Liver (tissue), 3 donors: ENCODE measurements at regions not wholly inside any gene's neighbourhood (a gene's known extent, or its start where the extent isn't known, plus 50 kb on each side); places are given as distances from the start of the nearest gene placed in this dataset.

Experiments
- ATF3 ChIP-seq: IDR thresholded peaks from 2 replicates; pipeline ENCODE4 v1.6.1; 2016; ENCODE audit warnings: antibody characterized with exemption
- EGR1 ChIP-seq, 2 donors: IDR thresholded peaks; 2 replicates each; pipeline ENCODE4 v1.6.1; 2016 to 2018; ENCODE audit warnings: antibody characterized with exemption in 2 of 2, low read depth in 2 of 2
- FOXA1 ChIP-seq: IDR thresholded peaks from 2 replicates; pipeline ENCODE4 v1.6.1; 2016; ENCODE audit warnings: antibody characterized with exemption
- GABPA ChIP-seq, 2 donors: IDR thresholded peaks in 1 of 2; conservative IDR thresholded peaks in 1 of 2; 2 replicates each; pipeline ENCODE4 v1.6.1; 2016; ENCODE audit warnings: antibody characterized with exemption in 2 of 2, mild to moderate bottlenecking in 1 of 2, moderate library complexity in 1 of 2
- JUND ChIP-seq, 2 donors: IDR thresholded peaks; 2 replicates each; pipeline ENCODE4 v1.6.1; 2016; ENCODE audit warnings: antibody characterized with exemption in 2 of 2
- RAD21 ChIP-seq, 2 donors: IDR thresholded peaks; 2 replicates each; pipeline ENCODE4 v1.6.1; 2016; ENCODE audit warnings: antibody characterized with exemption in 2 of 2, mild to moderate bottlenecking in 2 of 2
- SP1 ChIP-seq: IDR thresholded peaks from 2 replicates; pipeline ENCODE4 v1.6.1; 2018; ENCODE audit warnings: antibody characterized with exemption, mild to moderate bottlenecking
- TAF1 ChIP-seq: conservative IDR thresholded peaks from 2 replicates; pipeline ENCODE4 v1.6.1; 2016; ENCODE audit warnings: antibody characterized with exemption, mild to moderate bottlenecking
- YY1 ChIP-seq: IDR thresholded peaks from 2 replicates; pipeline ENCODE4 v1.6.1; 2016; ENCODE audit warnings: antibody characterized with exemption, mild to moderate bottlenecking
- TF ChIP-seq, protein P1 (sequence below): fragments of 150-350 bp; IDR thresholded peaks from 2 replicates; pipeline ENCODE4 v1.5.1; 2017; ENCODE audit warnings: improper control_type of control experiment, low read depth, low read length; ENCODE audit not compliant: missing input control
- TF ChIP-seq, protein P2 (sequence below): IDR thresholded peaks from 2 replicates; pipeline ENCODE4 v1.6.1; 2016; ENCODE audit warnings: antibody characterized with exemption
- TF ChIP-seq, protein P3 (sequence below): IDR thresholded peaks from 2 replicates; pipeline ENCODE4 v1.6.1; 2016; ENCODE audit warnings: antibody characterized with exemption
- donor health status: healthy.
- donor health status: healthy.

- TF ChIP-seq GABPA (IDR thresholded peaks at IDR 0.05 in 1 of 2, conservative IDR thresholded peaks at IDR 0.05 in 1 of 2): no peak
- TF ChIP-seq, protein P1, sequence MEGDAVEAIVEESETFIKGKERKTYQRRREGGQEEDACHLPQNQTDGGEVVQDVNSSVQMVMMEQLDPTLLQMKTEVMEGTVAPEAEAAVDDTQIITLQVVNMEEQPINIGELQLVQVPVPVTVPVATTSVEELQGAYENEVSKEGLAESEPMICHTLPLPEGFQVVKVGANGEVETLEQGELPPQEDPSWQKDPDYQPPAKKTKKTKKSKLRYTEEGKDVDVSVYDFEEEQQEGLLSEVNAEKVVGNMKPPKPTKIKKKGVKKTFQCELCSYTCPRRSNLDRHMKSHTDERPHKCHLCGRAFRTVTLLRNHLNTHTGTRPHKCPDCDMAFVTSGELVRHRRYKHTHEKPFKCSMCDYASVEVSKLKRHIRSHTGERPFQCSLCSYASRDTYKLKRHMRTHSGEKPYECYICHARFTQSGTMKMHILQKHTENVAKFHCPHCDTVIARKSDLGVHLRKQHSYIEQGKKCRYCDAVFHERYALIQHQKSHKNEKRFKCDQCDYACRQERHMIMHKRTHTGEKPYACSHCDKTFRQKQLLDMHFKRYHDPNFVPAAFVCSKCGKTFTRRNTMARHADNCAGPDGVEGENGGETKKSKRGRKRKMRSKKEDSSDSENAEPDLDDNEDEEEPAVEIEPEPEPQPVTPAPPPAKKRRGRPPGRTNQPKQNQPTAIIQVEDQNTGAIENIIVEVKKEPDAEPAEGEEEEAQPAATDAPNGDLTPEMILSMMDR: no peak
- TF ChIP-seq SP1: no peak
- TF ChIP-seq YY1: no peak
- TF ChIP-seq, protein P2, sequence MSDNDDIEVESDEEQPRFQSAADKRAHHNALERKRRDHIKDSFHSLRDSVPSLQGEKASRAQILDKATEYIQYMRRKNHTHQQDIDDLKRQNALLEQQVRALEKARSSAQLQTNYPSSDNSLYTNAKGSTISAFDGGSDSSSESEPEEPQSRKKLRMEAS: no peak
- TF ChIP-seq FOXA1: no peak
- TF ChIP-seq JUND (IDR thresholded peaks at IDR 0.05): no peak
- TF ChIP-seq RAD21 (IDR thresholded peaks at IDR 0.05): no peak
- TF ChIP-seq TAF1: no peak
- no peak for TF ChIP-seq EGR1 (IDR thresholded peaks at IDR 0.05; ENCODE audit: low read depth in 2 of 2)
- TF ChIP-seq, protein P3, sequence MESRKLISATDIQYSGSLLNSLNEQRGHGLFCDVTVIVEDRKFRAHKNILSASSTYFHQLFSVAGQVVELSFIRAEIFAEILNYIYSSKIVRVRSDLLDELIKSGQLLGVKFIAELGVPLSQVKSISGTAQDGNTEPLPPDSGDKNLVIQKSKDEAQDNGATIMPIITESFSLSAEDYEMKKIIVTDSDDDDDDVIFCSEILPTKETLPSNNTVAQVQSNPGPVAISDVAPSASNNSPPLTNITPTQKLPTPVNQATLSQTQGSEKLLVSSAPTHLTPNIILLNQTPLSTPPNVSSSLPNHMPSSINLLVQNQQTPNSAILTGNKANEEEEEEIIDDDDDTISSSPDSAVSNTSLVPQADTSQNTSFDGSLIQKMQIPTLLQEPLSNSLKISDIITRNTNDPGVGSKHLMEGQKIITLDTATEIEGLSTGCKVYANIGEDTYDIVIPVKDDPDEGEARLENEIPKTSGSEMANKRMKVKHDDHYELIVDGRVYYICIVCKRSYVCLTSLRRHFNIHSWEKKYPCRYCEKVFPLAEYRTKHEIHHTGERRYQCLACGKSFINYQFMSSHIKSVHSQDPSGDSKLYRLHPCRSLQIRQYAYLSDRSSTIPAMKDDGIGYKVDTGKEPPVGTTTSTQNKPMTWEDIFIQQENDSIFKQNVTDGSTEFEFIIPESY: no peak
- TF ChIP-seq ATF3: no peak
Measured at GRCh38 chr5:96530901-96531300, 97.9 kb upstream of the PCSK1 start.
